Erythroblast (primary cell): ENCODE measurements at regions not wholly inside any gene's neighbourhood (a gene's known extent, or its start where the extent isn't known, plus 50 kb on each side); places are given as distances from the start of the nearest gene placed in this dataset.

Source experiments
- GATA1 ChIP-seq: IDR thresholded peaks from 2 replicates; pipeline ENCODE4 v1.6.1; 2011; ENCODE audit warnings: low read depth, mild to moderate bottlenecking, control low read depth, low read length, moderate library complexity
- POLR2A ChIP-seq: IDR thresholded peaks from 2 replicates; pipeline ENCODE4 v1.6.1; 2011; ENCODE audit warnings: mild to moderate bottlenecking, low read length

GRCh38 chr7:3200504-3200903 is 100.5 kb upstream of the SDK1 start:
- TF ChIP-seq POLR2A (no peak), GATA1 (no peak)
